ENCODE measurements at regions not wholly inside any gene's neighbourhood (a gene's known extent, or its start where the extent isn't known, plus 50 kb on each side); places are given as distances from the start of the nearest gene placed in this dataset.

DNA sequence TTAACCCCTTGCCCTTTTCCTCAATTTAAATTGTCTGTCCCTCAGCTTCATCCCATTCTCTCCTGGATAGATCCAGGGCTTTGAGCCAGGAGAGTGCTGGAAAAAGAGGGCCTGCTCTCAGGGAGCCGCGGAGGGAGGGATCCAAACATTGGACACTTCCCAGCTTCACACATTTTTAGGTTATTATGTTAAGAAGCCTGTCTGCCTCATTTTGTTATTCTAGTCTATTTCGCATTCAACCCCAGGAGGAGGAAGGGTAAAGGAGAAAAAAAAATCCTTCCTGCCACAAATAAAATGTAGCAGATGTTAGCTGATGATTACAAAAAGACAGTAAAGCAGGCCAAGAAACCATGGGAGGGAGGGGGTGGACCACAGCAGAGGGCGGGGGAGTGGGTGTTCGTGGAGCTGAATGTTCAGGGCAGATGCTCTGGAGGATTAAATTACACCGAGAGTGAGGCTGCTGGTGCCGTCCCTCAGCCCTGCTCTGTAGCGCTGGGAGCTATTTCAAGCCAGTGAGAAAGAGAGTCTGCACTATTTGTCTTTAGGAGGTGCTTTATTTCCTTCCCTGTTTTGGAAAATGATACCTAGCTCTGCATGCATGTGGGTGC lies 60.6 kb upstream of the ZFR start:
- TF ChIP-seq, protein P1, sequence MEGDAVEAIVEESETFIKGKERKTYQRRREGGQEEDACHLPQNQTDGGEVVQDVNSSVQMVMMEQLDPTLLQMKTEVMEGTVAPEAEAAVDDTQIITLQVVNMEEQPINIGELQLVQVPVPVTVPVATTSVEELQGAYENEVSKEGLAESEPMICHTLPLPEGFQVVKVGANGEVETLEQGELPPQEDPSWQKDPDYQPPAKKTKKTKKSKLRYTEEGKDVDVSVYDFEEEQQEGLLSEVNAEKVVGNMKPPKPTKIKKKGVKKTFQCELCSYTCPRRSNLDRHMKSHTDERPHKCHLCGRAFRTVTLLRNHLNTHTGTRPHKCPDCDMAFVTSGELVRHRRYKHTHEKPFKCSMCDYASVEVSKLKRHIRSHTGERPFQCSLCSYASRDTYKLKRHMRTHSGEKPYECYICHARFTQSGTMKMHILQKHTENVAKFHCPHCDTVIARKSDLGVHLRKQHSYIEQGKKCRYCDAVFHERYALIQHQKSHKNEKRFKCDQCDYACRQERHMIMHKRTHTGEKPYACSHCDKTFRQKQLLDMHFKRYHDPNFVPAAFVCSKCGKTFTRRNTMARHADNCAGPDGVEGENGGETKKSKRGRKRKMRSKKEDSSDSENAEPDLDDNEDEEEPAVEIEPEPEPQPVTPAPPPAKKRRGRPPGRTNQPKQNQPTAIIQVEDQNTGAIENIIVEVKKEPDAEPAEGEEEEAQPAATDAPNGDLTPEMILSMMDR (conservative IDR thresholded peaks at IDR 0.05) = no peak
- TF ChIP-seq ZFX (IDR thresholded peaks at IDR 0.05) = no peak
